ENCODE measurements at regions not wholly inside any gene's neighbourhood (a gene's known extent, or its start where the extent isn't known, plus 50 kb on each side); places are given as distances from the start of the nearest gene placed in this dataset.

DNA sequence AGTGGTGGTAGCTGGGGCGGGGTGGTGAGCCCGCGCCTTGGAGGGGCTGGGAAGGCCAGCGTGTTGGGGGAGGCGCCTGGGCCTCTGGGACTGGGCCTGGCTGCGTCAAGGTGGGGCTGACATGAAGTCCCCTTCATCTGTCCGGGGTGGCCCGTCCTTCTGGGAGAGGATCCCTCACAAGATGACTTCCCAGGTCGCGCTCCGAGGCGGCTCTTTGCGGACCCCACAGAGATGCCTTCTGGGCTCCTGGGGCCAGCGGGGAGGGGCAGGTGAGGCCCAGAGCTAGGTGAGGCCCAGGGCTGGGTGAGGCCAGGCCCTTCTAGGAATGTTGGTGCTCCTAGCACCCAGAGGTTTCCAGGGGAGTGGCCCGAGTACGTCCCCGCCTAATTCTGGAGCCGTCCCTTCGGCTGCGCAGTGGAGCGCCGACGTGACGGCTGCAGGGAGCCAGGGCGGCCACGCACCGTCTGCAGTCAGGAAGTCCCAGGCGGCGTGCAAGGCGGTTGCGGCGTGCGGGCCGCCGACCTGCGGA, 58.2 kb upstream of the NUPR2 start:
- H3K36me3 ChIP-seq (ENCODE audit: control insufficient read depth, insufficient read depth, low read length), result no peaks in the 10 kb centered on the region
- no peak for FAIRE-seq
- no peaks in the 10 kb centered on the region for H3K27me3 ChIP-seq (ENCODE audit: control insufficient read depth, insufficient read depth, low read length)
- TF ChIP-seq, protein P1, sequence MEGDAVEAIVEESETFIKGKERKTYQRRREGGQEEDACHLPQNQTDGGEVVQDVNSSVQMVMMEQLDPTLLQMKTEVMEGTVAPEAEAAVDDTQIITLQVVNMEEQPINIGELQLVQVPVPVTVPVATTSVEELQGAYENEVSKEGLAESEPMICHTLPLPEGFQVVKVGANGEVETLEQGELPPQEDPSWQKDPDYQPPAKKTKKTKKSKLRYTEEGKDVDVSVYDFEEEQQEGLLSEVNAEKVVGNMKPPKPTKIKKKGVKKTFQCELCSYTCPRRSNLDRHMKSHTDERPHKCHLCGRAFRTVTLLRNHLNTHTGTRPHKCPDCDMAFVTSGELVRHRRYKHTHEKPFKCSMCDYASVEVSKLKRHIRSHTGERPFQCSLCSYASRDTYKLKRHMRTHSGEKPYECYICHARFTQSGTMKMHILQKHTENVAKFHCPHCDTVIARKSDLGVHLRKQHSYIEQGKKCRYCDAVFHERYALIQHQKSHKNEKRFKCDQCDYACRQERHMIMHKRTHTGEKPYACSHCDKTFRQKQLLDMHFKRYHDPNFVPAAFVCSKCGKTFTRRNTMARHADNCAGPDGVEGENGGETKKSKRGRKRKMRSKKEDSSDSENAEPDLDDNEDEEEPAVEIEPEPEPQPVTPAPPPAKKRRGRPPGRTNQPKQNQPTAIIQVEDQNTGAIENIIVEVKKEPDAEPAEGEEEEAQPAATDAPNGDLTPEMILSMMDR (IDR thresholded peaks at IDR 0.05; ENCODE audit: insufficient read depth, low read length, severe bottlenecking), result no peak
- no peak overlapping the region for H3K4me3 ChIP-seq (ENCODE audit: low read depth, low read length)
- no peak for DNase-seq (ENCODE audit: low read depth)
